ENCODE measurements at regions not wholly inside any gene's neighbourhood (a gene's known extent, or its start where the extent isn't known, plus 50 kb on each side); places are given as distances from the start of the nearest gene placed in this dataset.
A peak's percentile ranks its signal among the peaks of the same experiment; 100 is the strongest.

- no peak overlapping the region for H3K4me3 Mint-ChIP-seq
- no peaks in the 10 kb centered on the region for H3K36me3 Mint-ChIP-seq
Observed at GRCh38 chr15:29573197-29573838, 248.9 kb downstream of the TJP1 start.

GRCh38 chr15:29571792-29572431, 250.4 kb downstream of the TJP1 start:
- H3K36me3 Mint-ChIP-seq, result no peaks in the 10 kb centered on the region
- peaks cover 7% of the 10 kb centered on the region for H3K4me1 Mint-ChIP-seq
- no peak for DNase-seq
- peaks cover 73% of the 10 kb centered on the region for H3K27me3 Mint-ChIP-seq
- no peaks in the 10 kb centered on the region for H3K9me3 Mint-ChIP-seq
- no peak overlapping the region for H3K27ac Mint-ChIP-seq
- peak overlapping the region; percentile 9 for H3K4me3 Mint-ChIP-seq
- CTCF ChIA-PET, result no interaction called here

More at GRCh38 chr15:29573197-29573838, 248.9 kb downstream of the TJP1 start:
- Mint-ChIP-seq H3K27me3 (peaks cover 60% of the 10 kb centered on the region), H3K9me3 (no peaks in the 10 kb centered on the region), H3K27ac (peak overlapping the region; percentile 49), H3K4me1 (peaks cover 7% of the 10 kb centered on the region)
- DNase-seq, result no peak
- CTCF ChIA-PET, result no interaction called here

- Mint-ChIP-seq H3K4me3 (peak overlapping the region; percentile 9), H3K27ac (no peak overlapping the region), H3K4me1 (peaks cover 7% of the 10 kb centered on the region), H3K9me3 (no peaks in the 10 kb centered on the region), H3K27me3 (peaks cover 74% of the 10 kb centered on the region), H3K36me3 (no peaks in the 10 kb centered on the region)
- no peak for DNase-seq
- CTCF ChIA-PET, result no interaction called here
Observed at GRCh38 chr15:29570948-29571791, 251.1 kb downstream of the TJP1 start.

GRCh38 chr15:29570121-29570947, 251.9 kb downstream of the TJP1 start:
- no peak overlapping the region for H3K27ac Mint-ChIP-seq
- no peaks in the 10 kb centered on the region for H3K36me3 Mint-ChIP-seq
- no peak for DNase-seq
- peaks cover 7% of the 10 kb centered on the region for H3K4me1 Mint-ChIP-seq
- CTCF ChIA-PET, result no interaction called here
- H3K9me3 Mint-ChIP-seq, result no peaks in the 10 kb centered on the region
- H3K4me3 Mint-ChIP-seq, result no peak overlapping the region
- peaks cover 74% of the 10 kb centered on the region for H3K27me3 Mint-ChIP-seq

DNA sequence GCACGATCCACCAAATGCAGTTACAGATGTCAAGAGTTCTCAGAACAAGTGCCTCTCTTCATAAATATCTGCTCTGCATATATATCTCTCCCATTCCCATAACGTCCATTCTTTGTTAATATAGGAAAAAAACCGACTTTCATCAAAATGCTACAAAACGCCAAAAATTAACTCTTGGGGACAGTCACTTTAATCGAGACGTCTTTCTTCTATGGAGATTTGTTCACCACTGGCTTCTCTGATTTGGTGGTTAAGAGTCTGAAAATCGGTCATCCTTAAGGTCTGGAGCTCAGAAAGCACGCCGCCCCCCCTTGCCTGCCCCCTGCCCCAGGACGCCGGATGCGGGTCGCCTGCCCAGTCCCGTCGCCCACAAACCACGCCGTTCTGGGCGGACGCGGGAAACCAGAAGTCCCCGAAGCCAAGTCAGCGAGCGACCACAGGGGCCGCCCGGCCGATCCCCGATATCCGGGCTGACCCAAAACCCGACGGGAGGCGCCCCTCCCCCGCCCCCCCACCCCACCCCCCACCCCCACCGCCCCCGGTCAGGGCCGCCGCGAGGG, 252.7 kb downstream of the TJP1 start:
- Mint-ChIP-seq H3K4me3 (peak overlapping the region; percentile 29), H3K36me3 (no peaks in the 10 kb centered on the region)
- CTCF ChIA-PET, result no interaction called here

GRCh38 chr15:29568840-29569532, 253.3 kb downstream of the TJP1 start:
- H3K36me3 Mint-ChIP-seq, result no peaks in the 10 kb centered on the region
- H3K4me1 Mint-ChIP-seq, result peaks cover 7% of the 10 kb centered on the region
- H3K4me3 Mint-ChIP-seq, result peak overlapping the region; percentile 29
- CTCF ChIA-PET, result no interaction called here
- DNase-seq, result no peak
- no peak overlapping the region for H3K27ac Mint-ChIP-seq
- peaks cover 65% of the 10 kb centered on the region for H3K27me3 Mint-ChIP-seq
- no peaks in the 10 kb centered on the region for H3K9me3 Mint-ChIP-seq

More for the DNA sequence above, 252.7 kb downstream of the TJP1 start:
- H3K4me1 Mint-ChIP-seq, result peaks cover 7% of the 10 kb centered on the region
- no peaks in the 10 kb centered on the region for H3K9me3 Mint-ChIP-seq
- H3K27me3 Mint-ChIP-seq, result peaks cover 69% of the 10 kb centered on the region
- H3K27ac Mint-ChIP-seq, result no peak overlapping the region
- no peak for DNase-seq

DNA sequence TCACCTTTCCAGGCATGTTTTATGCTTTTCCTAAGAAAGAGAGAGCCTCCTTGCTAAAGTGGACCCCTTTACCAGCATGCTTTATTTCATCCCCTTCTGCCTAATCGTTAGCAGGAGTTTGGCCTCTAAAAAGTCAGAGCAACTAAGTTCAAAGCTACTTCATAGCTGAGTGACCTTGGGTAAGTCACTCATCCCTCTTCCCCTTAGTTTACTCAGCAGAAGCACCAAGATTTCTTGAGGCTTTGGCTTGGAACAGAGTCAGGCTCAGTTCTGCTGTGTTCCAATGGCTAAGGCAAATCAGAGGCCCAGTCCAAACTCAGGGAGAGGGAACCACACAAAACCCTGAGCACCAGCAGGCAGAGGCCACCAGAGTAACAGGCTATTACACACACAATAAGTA, 254.9 kb downstream of the TJP1 start:
- Mint-ChIP-seq H3K27ac (no peak overlapping the region), H3K27me3 (peaks cover 50% of the 10 kb centered on the region), H3K9me3 (no peaks in the 10 kb centered on the region), H3K4me3 (no peak overlapping the region), H3K4me1 (peaks cover 7% of the 10 kb centered on the region), H3K36me3 (no peaks in the 10 kb centered on the region)
- DNase-seq, result no peak
- CTCF ChIA-PET, result no interaction called here

GRCh38 chr15:29566914-29567313, 255.4 kb downstream of the TJP1 start:
- H3K4me1 Mint-ChIP-seq, result peaks cover 7% of the 10 kb centered on the region
- H3K9me3 Mint-ChIP-seq, result no peaks in the 10 kb centered on the region
- DNase-seq, result no peak
- no peaks in the 10 kb centered on the region for H3K36me3 Mint-ChIP-seq
- H3K27me3 Mint-ChIP-seq, result peaks cover 46% of the 10 kb centered on the region
- no peak overlapping the region for H3K4me3 Mint-ChIP-seq
- CTCF ChIA-PET, result no interaction called here
- no peak overlapping the region for H3K27ac Mint-ChIP-seq

- DNase-seq, result no peak
- no peak overlapping the region for H3K4me3 Mint-ChIP-seq
- H3K27ac Mint-ChIP-seq, result no peak overlapping the region
- no peaks in the 10 kb centered on the region for H3K36me3 Mint-ChIP-seq
- H3K27me3 Mint-ChIP-seq, result peaks cover 12% of the 10 kb centered on the region
- no peaks in the 10 kb centered on the region for H3K4me1 Mint-ChIP-seq
- no peaks in the 10 kb centered on the region for H3K9me3 Mint-ChIP-seq
- CTCF ChIA-PET, result no interaction called here
Observed at GRCh38 chr15:29563112-29563511, 259.2 kb downstream of the TJP1 start.

GRCh38 chr15:29560896-29561295, 261.4 kb downstream of the TJP1 start:
- H3K4me3 Mint-ChIP-seq, result no peak overlapping the region
- H3K27ac Mint-ChIP-seq, result no peak overlapping the region
- DNase-seq, result no peak
- no peaks in the 10 kb centered on the region for H3K9me3 Mint-ChIP-seq
- CTCF ChIA-PET, result no interaction called here
- no peaks in the 10 kb centered on the region for H3K27me3 Mint-ChIP-seq
- no peaks in the 10 kb centered on the region for H3K36me3 Mint-ChIP-seq
- no peaks in the 10 kb centered on the region for H3K4me1 Mint-ChIP-seq

DNA sequence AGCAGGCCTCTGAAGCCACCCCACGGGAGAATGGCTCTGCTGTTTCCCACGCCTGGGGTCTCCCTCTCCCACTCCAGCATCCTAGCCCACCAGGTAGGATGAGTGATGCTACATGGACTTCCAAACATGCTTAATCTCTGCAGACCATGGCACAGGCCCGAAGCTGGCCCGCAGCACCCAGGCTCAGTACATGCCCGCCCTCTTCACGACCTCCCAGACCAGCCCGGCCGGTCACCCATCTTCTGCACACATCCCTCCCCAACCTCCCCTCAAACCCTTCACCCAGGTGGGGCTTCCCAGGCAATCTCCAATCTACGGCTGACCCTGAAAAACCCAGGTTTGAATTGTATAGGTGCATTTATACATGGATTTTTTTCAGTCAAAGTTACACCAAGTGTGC, 264.0 kb downstream of the TJP1 start:
- H3K4me1 Mint-ChIP-seq, result no peaks in the 10 kb centered on the region
- no peak overlapping the region for H3K27ac Mint-ChIP-seq
- CTCF ChIA-PET, result no interaction called here
- DNase-seq, result no peak
- H3K27me3 Mint-ChIP-seq, result no peaks in the 10 kb centered on the region
- no peaks in the 10 kb centered on the region for H3K36me3 Mint-ChIP-seq
- H3K4me3 Mint-ChIP-seq, result no peak overlapping the region
- no peaks in the 10 kb centered on the region for H3K9me3 Mint-ChIP-seq

DNA sequence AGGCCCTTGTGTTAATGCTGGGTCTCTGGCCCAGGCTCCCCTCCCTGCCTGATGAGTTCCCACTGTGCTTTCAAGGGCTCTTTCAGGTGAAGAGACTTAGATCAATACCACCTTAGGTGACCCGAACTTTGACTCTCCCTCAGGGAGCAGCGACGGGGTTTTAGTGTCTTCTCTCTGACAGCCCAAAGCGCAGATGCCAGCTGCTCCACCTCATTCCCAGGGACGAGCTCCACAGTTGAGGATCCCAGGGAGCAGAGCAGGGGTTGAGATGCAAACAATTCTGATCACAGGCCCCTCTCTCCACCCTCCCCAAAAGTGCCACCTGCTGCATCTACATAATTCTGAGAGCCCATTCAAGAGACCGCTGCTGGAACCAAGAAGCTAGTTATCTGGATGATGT, 265.1 kb downstream of the TJP1 start:
- H3K9me3 Mint-ChIP-seq, result peaks cover 2% of the 10 kb centered on the region
- CTCF ChIA-PET, result no interaction called here
- H3K4me3 Mint-ChIP-seq, result no peak overlapping the region
- H3K4me1 Mint-ChIP-seq, result no peaks in the 10 kb centered on the region
- H3K27ac Mint-ChIP-seq, result no peak overlapping the region
- H3K27me3 Mint-ChIP-seq, result no peaks in the 10 kb centered on the region
- DNase-seq, result no peak
- H3K36me3 Mint-ChIP-seq, result no peaks in the 10 kb centered on the region

- CTCF ChIA-PET, result no interaction called here
- no peak overlapping the region for H3K4me3 Mint-ChIP-seq
- H3K27ac Mint-ChIP-seq, result no peak overlapping the region
- no peak for DNase-seq
- H3K9me3 Mint-ChIP-seq, result peaks cover 2% of the 10 kb centered on the region
- H3K4me1 Mint-ChIP-seq, result no peaks in the 10 kb centered on the region
- H3K36me3 Mint-ChIP-seq, result no peaks in the 10 kb centered on the region
- no peaks in the 10 kb centered on the region for H3K27me3 Mint-ChIP-seq
Observed at GRCh38 chr15:29556380-29556779, 265.9 kb downstream of the TJP1 start.
